ENCODE measurements at regions not wholly inside any gene's neighbourhood (a gene's known extent, or its start where the extent isn't known, plus 50 kb on each side); places are given as distances from the start of the nearest gene placed in this dataset.

DNA sequence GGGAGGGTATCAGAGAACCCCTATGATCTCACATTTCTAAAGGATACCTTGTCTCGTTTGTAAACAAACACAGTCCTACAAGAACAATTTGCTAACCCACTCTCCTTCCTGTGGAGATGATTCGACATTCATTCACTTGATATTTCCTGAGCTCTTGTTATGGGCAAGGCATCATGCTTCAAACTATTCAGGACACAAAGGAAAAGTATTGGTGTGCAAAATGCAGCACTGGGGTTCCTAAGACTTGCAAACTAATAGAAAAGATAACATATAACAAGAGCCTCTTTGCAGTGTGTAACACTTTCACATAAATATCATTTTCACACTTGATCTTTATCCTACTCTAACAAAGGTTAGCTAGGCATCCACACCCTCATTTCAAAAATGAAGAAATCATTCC, 211.5 kb upstream of the BLID start:
- TF ChIP-seq, protein P1, sequence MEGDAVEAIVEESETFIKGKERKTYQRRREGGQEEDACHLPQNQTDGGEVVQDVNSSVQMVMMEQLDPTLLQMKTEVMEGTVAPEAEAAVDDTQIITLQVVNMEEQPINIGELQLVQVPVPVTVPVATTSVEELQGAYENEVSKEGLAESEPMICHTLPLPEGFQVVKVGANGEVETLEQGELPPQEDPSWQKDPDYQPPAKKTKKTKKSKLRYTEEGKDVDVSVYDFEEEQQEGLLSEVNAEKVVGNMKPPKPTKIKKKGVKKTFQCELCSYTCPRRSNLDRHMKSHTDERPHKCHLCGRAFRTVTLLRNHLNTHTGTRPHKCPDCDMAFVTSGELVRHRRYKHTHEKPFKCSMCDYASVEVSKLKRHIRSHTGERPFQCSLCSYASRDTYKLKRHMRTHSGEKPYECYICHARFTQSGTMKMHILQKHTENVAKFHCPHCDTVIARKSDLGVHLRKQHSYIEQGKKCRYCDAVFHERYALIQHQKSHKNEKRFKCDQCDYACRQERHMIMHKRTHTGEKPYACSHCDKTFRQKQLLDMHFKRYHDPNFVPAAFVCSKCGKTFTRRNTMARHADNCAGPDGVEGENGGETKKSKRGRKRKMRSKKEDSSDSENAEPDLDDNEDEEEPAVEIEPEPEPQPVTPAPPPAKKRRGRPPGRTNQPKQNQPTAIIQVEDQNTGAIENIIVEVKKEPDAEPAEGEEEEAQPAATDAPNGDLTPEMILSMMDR (IDR thresholded peaks at IDR 0.05) = no peak
- TF ChIP-seq POLR2A (IDR thresholded peaks at IDR 0.05) = no peak

All from testis (tissue), 2 donors.